ENCODE measurements at regions not wholly inside any gene's neighbourhood (a gene's known extent, or its start where the extent isn't known, plus 50 kb on each side); places are given as distances from the start of the nearest gene placed in this dataset.
"Not testable (repeated sequence)": the region's sequence is repeated elsewhere in the genome, so short reads cannot be mapped to it uniquely, and the experiment has no call there.

DNA sequence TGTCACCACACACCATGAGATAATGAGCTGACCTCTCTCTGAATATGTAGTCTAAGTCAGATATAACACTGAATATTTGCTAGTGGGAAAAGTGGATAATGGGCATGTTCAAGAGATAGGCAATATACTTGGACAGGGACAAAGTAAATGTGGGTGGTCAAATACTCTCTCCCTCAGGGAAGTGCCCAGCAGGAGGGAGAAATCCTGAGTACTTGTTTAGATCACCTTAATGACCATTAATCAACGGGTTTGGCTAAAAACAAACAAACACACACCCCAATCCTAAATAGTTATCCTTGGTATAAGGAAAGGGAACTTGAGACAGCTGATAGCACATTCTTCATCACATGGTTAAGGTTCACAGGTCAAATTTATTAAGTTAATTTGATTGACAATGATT lies 933.5 kb downstream of the C4orf33 start:
- no peak for DNase-seq

DNA sequence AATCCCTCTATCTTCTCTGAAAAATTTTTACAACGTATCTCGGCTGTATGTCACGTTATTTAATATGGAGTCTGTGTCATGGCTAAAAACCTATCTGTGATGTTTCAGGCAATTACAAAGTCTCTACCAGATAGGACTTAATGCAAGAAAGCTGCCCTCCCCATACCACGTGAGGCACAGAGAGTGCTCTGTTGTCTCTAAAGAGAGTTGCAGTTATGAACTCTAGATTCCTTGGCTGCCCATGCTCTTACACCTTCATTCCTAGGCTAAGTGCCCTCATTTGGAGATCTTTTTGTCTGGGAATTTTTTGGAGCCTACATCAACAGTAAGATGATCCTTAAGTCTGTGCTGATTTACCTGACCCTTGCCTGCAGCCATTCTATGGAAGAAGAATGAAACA lies 935.9 kb downstream of the C4orf33 start:
- DNase-seq: no peak

DNA sequence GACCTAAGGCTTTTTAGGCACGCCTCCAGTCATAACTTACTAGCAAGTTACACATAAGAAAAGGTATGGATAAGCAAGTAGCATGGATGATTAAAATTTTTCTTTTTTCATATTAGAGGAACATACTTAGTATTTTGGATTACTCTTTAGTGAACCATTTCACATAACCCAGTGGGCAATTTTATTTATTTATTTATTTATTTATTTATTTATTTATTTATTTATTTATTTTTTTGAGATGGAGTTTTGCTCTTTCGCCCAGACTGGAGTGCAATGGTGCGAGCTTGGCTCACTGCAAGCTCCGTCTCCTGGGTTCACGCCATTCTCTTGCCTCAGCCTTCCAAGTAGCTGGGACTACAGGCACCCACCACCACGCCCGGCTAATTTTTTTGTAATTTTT lies 937.7 kb downstream of the C4orf33 start:
- not testable (repeated sequence) for DNase-seq

DNA sequence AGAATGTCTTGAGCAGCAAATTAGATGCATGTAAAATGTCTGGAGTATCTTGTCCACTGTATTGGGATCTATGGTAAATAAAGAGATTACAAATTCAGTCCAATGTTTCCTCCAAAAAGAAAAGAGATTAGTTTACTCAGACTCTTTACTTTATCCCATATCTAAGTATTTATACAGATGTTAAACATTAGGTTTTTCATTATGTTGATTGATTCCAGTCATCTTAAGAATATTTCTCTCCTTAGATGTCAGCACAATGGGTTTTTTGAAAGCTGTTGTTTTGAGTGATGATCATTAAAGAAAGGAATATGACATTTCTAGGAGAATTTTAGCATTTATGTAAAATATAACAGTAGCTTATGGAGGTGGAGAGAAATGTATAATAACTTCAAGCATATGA lies 938.9 kb downstream of the C4orf33 start:
- DNase-seq: no peak

DNA sequence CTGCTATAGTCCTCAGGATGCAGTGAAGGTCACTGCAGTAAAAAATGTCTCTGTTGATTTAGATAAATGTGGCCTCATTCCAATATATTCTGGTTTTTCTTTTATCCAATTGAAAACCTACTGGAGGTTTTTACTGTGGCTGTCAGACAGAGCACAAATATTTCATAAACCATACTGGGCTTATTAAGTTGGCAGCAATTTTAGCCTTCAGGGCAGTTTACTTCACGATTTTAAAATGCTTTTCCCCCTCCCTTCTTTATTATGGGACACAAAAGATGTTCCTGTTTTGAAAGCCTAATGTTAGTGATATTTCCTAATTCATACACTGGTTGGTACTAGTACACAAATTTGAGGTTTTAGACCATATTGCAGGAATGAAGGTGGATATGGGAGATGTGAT lies 939.4 kb downstream of the C4orf33 start:
- DNase-seq: no peak

DNA sequence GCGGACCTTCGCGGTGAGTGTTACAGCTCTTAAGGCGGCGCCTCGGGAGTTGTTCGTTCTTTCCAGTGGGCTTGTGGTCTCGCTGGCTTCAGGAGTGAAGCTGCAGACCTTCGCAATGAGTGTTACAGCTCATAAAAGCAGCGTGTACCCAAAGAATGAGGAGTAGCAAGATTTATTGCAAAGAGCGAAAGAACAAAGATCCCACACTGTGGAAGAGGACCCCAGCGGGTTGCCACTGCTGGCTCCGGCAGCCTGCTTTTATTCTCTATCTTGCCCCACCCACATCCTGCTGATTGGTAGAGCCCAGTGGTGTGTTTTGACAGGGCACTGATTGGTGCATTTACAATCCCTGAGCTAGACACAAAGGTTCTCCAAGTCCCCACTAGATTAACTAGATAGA lies 941.9 kb downstream of the C4orf33 start:
- DNase-seq: not testable (repeated sequence)

DNA sequence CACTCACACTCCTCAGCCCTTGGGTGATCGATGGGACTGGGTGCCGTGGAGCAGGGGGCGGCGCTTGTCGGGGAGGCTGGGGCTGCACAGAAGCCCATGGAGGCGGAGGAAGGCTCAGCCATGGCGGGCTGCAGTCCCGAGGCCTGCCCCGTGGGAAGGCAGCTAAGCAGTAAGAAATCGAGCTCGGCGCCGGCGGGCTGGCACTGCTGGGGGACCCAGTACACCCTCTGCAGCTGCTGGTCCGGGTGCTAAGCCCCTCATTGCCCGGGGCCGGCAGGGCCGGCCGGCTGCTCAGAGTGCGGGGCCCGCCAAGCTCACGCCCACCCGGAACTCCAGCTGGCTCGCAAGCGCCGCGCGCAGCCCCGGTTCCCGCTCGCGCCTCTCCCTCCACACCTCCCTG lies 942.6 kb downstream of the C4orf33 start:
- not testable (repeated sequence) for DNase-seq

DNA sequence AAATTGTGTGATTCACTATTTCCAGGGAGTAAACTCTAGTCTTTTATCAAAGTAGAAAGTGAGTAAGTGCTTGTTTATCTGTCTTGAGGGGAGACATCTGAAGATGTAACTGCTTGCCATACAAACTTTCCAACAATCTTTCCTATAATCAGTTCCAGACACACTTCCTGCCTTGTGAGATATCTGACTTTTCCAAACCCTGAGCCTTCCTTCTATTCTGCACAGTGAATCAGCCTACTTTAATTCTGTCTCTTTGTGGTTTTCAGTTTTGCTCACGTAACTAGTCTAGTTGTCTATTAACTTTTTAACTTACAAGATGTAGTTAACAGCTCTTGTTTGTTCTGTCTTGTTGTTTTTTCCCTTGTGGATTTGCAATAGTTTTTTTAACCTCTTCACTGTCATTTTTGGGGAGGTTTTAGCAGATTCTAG lies 947.8 kb downstream of the C4orf33 start:
- no peak for DNase-seq

DNA sequence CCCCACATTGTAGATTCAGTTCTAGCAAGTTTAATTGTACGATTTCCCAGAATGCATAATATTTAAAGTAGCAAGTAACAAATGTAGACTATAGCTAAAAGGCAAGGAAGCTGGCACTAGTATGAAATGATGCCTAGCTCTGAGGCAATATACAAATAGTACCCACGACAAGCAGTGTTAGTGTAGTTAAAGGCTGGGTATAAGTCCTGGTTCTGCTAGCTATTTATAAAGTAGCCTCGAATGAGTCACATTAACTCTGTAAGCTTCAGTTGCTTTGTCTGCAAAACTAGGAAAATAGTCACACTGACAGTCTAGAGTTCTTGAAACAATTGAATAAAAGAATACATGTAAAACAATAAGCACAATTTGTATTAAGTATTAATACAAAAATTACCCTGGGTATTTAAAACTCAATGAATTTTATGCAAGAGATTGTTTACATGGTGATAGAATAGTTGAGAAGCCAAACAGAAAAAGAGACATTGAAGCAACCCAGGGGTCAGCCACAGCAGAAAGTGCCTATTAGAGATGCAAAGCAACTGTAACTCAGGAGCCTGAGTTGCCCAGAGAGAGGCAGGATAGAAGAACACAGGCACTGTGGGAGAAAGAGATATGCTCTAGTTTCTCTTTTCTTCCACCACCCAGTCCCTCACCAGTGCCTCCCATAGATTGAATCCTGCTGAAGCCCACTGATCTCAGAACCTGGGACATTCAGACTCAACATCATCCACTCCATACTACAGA lies 949.0 kb downstream of the C4orf33 start:
- DNase-seq: no peak

DNA sequence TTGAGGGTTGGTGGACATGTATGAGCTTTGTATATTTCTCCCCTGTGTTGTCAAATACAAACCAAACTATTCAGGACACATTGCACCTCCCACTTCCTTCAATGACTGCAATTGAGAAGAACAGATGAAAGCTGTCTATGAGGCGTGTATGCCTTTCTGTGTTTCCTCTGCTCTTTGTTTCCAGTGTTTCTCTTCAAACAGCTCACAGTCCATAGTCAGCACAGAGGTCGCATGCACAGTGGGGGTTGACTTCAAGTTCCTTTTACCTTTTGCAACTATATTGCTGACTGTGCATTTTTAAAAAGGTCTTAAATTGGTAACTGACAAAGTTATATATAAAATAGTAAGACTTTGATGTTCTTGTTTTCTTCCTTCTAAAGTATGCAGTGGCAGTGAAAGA lies 957.8 kb downstream of the C4orf33 start:
- DNase-seq: no peak

DNA sequence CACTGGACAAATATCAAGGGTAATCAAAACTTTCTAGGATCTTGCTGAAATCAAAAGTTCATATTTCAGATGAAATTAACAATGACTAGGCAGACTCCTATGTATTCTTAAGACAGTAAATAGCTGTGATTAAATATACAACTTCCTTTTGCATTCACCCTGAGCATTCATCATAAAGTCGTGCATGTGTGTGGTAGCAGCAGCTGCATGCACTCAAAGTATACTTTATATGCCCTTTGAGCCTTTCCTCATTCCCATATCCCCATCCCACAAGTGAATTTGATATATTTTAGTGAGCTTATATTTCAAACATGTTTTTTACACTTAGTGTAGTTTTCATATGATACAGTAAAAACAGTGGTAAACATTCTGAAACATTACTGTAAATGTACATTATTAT lies 959.0 kb downstream of the C4orf33 start:
- no peak for DNase-seq

DNA sequence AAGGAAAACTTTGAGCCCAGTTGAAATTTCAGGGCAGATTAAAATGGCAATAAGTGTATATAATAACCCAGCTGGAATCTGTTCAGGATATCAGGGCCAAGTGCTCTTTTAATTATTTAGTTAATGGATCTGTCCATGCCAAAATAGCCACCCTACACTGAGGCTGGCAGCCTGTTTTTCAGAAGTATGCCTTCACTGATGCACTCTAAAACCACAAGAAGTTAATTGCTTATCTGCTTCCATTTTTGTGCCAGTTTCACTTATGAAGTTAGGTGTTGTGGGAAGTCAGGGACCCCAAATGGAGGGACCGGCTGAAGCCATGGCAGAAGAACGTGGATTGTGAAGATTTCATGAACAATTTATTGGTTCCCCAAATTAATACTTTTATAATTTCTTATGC lies 960.3 kb downstream of the C4orf33 start:
- no peak for DNase-seq

DNA sequence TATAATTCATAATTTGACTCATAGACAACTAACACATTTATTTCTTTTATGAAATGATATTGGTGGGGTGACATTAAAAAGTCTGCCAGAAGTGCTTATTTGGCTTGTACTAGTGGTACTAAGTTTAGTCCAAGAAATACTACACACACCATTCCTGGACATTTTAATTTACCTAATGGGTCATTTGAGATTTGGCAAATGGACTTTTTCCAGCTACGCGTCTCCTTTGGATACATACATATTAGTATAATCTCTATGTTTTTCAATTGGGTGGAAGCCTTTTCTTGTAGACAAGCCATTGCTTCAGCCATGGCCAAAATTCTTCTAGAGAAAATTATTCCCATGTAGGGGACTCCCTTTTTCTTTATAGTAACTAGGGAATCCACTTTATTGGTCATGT lies 968.5 kb downstream of the C4orf33 start:
- DNase-seq: no peak

DNA sequence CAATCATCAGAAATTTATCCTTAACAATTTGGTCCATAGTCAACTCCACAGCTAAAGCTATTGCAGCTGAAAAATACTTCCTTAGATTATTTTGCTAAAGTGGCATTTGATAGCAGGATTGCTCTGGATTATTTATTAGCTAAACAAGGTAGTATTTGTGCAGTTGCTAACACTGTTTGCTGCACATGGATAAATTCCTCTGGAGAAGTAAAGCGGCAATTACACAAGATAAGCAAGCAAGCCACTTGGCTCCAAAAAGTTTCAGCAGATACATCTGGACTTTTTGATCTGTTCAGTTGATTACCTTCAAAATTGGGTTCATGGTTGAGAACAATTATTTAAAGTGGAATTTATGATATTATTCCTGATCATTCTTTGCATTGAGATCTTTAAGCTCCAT lies 971.5 kb downstream of the C4orf33 start:
- DNase-seq: no peak

DNA sequence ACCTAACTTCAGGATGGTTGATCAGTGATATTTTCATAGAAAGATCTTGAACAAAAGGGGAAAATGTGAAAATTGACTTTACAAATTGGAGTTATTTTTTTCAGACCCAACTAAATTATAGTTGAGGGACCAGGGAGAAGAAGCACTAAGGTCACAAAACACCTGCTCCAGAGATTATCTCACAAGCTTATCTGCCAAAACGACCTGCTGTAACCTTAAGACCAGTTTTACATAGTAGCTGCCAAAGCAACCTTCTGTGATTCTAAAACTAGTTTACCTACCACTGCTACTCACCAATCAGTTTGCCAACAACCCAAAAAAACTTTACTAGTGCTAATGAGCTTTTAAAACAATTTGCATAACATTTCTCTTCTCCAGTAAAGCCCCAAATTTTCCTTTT lies 972.1 kb downstream of the C4orf33 start:
- DNase-seq: no peak

DNA sequence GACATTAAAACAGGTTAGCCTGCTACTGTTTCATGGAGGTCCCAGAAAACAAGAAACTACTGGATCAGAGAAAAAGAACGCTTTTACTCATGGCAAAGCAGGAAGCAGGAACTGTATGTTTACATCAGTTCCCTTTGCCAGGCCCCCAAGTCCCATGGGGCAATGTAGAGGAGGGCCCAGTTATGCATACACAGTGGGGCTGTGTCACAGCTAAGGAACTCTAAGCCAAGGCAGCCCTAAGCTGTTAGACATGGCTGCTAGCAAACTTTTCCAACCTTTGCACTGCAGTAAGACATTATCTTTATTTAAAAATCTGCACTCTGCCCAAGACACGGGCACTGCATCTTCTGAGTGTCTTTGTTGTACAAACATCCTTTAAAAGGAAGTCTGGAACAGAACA lies 975.8 kb downstream of the C4orf33 start:
- DNase-seq: no peak

DNA sequence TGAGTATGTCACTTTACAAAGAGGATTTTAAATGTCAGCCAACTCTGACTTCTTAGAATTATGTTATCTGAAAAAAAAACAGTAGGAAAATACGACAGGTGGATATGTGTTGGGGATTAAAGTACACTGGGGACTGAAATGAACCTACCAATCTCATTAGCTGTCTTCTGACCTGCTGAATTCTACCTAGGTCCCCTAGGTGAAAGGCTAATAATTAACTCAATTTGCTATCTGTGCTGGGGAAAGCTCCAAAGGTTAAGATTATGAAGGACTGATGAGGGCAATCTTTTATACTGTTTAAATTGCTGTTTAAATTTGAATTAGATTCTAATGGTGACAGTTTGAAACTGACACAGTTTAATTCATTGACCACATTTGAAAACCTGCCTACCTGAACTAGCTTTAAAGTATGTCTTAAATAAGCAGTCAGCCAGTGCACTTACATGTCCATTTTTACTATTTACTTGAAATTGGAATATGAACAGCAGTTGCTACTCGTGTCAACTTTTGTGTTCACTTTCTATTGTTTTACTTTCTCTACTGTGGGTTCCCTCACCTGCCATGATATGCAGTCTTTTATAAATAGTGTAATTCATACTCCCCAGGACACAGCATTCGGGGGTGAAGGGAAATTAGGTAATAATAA lies 977.3 kb downstream of the C4orf33 start:
- no peak for DNase-seq

DNA sequence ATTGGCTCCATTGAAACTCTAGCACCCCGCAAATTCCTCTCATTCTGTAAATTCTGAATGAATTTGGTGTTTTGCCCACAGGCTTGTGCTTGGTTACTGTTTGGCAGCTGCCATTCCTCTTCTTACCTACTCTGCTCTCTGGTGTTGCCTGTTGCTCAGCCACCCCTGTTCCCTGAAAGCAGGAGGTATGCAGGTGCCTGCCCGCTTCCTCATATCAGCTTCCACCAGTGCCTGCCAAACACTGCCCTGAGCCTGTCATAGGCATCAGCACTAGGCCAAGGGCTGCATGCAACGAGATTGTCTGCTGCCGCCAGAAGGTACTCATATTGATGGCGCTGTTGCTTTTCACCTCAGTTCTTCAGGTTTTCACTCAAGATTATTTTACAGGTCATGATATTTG lies 978.1 kb downstream of the C4orf33 start:
- DNase-seq: no peak

DNA sequence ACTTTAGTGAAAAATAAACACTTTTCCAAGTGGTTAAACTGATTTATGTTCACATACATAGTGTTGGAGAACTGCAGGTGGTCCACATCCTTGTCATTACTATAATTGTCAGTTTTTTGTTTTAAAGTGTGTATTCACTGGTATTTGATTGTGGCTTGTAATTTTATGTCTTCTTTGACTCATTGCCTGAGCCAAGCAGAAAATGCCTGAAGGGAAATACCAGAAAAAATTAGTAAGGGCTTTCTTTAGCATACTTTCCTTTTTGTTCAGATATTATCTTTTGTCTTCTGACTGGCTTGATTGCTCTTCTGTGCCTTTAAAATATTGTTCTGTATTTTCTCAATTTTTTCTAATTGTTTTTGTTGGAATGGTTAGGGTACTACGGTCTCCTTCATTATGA lies 981.3 kb downstream of the C4orf33 start:
- DNase-seq: no peak

DNA sequence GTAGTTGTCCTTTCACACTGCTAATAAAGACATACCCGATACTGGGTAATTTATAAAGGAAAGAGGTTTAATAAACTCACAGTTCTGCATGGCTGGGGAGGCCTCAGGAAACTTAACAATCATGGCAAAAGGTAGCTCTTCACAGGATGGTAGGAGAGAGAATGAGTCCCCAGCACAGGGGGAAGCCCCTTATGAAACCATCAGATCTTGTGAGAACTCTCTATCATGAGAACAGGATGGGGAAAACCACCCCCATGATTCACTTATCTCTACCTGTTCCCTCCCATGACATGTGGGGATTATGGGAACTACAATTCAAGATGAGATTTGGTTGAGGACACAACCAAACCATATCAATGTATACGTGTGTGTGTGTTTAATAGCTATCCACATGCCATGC lies 983.1 kb downstream of the C4orf33 start:
- not testable (repeated sequence) for DNase-seq

DNA sequence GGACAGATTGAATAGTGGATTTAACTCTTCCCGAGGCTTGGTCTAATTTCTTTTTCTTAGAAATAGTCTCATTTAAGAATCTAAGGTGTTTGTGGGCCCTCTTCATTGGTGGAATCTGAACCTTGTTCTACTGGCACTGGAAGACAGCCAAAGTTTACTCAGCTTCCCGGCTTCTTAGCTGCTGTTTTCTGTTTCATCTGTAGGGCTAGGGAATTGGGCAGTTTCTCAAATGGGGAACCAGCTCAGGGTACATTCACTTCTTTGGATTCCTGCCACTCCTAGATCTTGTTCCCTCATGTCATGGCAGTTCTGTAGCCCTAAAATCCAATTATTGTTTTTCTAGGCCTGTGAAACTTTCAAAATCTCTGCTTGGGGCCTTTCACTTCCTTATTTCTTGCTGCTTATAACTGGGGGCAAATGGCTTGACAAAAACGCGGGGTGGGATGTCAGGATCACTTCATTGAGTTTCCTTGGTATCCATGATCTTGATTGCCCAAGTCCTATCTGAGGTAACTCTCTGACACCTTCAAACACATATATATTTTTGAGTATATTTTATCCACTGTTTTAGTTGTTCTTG lies 985.0 kb downstream of the C4orf33 start:
- no peak for DNase-seq

DNA sequence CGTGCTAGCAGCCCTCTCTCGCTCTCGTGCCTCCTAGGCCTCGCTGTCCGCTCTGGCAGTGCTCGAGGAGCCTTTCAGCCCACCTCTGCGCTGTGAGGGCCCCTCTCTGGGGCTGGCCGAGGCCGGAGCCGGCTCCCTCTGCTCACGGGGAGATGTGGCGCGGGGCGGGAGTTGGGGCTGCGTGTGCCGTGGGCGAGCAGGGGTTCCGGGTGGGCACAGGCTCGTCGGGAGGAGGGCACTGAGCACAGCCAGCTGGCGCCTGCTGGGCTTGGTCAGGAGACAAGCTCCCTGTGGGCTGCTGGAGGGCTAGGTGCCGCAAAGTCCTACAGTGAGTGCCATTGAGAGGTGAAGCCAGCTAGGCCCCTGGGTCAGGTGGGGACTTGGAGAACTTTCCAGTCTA lies 994.5 kb downstream of the C4orf33 start:
- DNase-seq: no peak

DNA sequence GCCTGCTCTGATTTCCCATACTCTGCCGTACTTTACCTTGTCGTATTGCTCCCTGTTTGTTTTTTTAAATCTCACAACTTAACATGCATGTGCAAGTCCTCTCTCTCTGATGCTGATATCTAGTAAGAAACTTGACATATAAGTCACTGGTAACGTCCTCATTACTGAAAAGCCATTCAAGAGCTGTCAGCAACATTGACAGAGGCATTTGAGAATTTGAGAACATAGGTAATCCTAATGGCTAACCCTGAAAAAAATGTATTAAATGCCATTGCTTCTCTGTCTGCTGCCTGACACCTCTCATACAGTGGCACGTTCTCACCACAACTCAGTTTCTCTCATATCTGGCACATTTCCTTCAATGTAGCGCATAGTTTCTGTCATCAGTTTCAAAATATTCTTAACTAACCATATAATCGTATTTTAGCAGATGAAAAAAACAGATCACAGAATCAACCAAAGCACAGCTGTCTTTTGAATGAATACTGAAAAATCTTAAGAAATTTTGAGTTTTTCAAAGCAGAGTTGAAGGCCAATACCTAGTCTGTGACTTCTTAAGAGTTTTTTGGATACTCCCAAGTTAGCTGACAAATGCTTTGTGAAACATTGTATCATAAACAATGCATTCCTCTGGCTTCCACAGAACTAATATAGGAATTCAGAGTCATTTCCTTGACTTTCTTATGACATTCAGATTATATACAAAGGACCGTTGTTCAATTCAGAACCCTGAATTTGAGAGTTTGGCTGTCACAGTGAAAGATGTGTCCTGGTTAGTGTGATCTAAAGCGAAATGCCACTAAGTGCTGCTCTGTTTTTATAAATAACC lies 996.4 kb downstream of the C4orf33 start:
- DNase-seq: no peak

DNA sequence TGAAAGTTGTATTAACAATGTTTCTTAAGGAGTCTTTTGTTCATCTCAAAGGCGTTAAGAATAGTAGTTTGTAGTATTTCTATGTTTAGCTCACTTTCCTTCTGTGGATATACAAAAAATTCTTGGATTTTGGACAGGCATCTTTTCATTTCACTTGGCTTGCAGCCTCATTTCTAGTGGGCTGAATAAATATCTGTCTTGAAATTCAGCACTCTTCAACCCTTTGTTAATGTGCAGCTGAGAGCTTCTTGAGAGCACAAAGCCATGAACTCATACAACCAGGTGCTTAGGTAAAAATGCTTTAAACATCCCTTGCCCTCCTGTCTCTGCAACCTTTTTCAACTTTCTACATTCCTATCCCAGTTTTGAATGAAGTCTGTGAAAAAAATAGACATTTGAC lies 1003.2 kb downstream of the C4orf33 start:
- DNase-seq: no peak
